ENCODE measurements at regions not wholly inside any gene's neighbourhood (a gene's known extent, or its start where the extent isn't known, plus 50 kb on each side); places are given as distances from the start of the nearest gene placed in this dataset.

GRCh38 chr13:107847406-107847805, 367.9 kb downstream of the LIG4 start (continued):
- no peak for TF ChIP-seq TSHZ2 (CRISPR knock-in tag; IDR thresholded peaks at IDR 0.05)
- no peak for TF ChIP-seq BACH2 (CRISPR knock-in tag; IDR thresholded peaks at IDR 0.05; ENCODE audit: borderline replicate concordance)
- no peak for TF ChIP-seq ZFP30 (CRISPR knock-in tag; IDR thresholded peaks at IDR 0.05)

- ATAC-seq = peak; percentile 55
- no peak for TF ChIP-seq TOX (CRISPR knock-in tag; IDR thresholded peaks at IDR 0.05; ENCODE audit: borderline replicate concordance)
- no peak for TF ChIP-seq ZNF565 (CRISPR knock-in tag; conservative IDR thresholded peaks at IDR 0.05; ENCODE audit: low read depth)
- peak; percentile 23; the same call in 1 of the 2 replicates for TF ChIP-seq PATZ1 (CRISPR knock-in tag; IDR thresholded peaks at IDR 0.05; ENCODE audit: borderline replicate concordance)
- peak; percentile 94 for TF ChIP-seq ZC3H10 (CRISPR knock-in tag; IDR thresholded peaks at IDR 0.05)
- TF ChIP-seq CREB5 (CRISPR knock-in tag; IDR thresholded peaks at IDR 0.05; ENCODE audit: low read depth) = peak; percentile 46; the same call in 1 of the 2 replicates
- TF ChIP-seq OSR1 (CRISPR knock-in tag; IDR thresholded peaks at IDR 0.05) = no peak
- TF ChIP-seq SNAI2 (CRISPR knock-in tag; IDR thresholded peaks at IDR 0.05) = 0 out of 2 replicates have a peak, but pooled peaks have one; percentile 27
- TF ChIP-seq ISL1 (CRISPR knock-in tag; IDR thresholded peaks at IDR 0.05) = peak; percentile 96
Observed at GRCh38 chr13:107846642-107847041, 368.7 kb downstream of the LIG4 start.

- TF ChIP-seq ARNTL (CRISPR knock-in tag; IDR thresholded peaks at IDR 0.05; ENCODE audit: borderline replicate concordance, low read depth) = no peak
- no peak for TF ChIP-seq OSR1 (CRISPR knock-in tag; IDR thresholded peaks at IDR 0.05)
- TF ChIP-seq ZNF8 (CRISPR knock-in tag; IDR thresholded peaks at IDR 0.05) = no peak
- ATAC-seq = no peak
Observed at GRCh38 chr13:107845911-107846310, 369.4 kb downstream of the LIG4 start.

- no peak for TF ChIP-seq ZNF8 (CRISPR knock-in tag; IDR thresholded peaks at IDR 0.05)
- no peak for TF ChIP-seq CSRNP3 (CRISPR knock-in tag; IDR thresholded peaks at IDR 0.05)
- no peak for TF ChIP-seq PPARA (CRISPR knock-in tag; IDR thresholded peaks at IDR 0.05; ENCODE audit: borderline replicate concordance)
- TF ChIP-seq ESRRG (CRISPR knock-in tag; IDR thresholded peaks at IDR 0.05) = no peak
- no peak for TF ChIP-seq OSR1 (CRISPR knock-in tag; IDR thresholded peaks at IDR 0.05)
- TF ChIP-seq GLIS3 (CRISPR knock-in tag; IDR thresholded peaks at IDR 0.05) = no peak
- TF ChIP-seq CREB5 (CRISPR knock-in tag; IDR thresholded peaks at IDR 0.05; ENCODE audit: low read depth) = no peak
- TF ChIP-seq ZFP30 (CRISPR knock-in tag; IDR thresholded peaks at IDR 0.05) = no peak
- TF ChIP-seq POU6F1 (CRISPR knock-in tag; IDR thresholded peaks at IDR 0.05; ENCODE audit: borderline replicate concordance, low read depth) = no peak
- no peak for TF ChIP-seq ZFP3 (CRISPR knock-in tag; IDR thresholded peaks at IDR 0.05)
- no peak for TF ChIP-seq ZC3H10 (CRISPR knock-in tag; IDR thresholded peaks at IDR 0.05)
- no peak for TF ChIP-seq RARB (CRISPR knock-in tag; IDR thresholded peaks at IDR 0.05)
- no peak for TF ChIP-seq SNAI2 (CRISPR knock-in tag; IDR thresholded peaks at IDR 0.05)
- TF ChIP-seq ZNF565 (CRISPR knock-in tag; conservative IDR thresholded peaks at IDR 0.05; ENCODE audit: low read depth) = no peak
- no peak for TF ChIP-seq PATZ1 (CRISPR knock-in tag; IDR thresholded peaks at IDR 0.05; ENCODE audit: borderline replicate concordance)
- TF ChIP-seq ARNTL (CRISPR knock-in tag; IDR thresholded peaks at IDR 0.05; ENCODE audit: borderline replicate concordance, low read depth) = no peak
- no peak for TF ChIP-seq CSDC2 (CRISPR knock-in tag; IDR thresholded peaks at IDR 0.05)
- no peak for ATAC-seq
Observed at GRCh38 chr13:107843681-107844080, 371.7 kb downstream of the LIG4 start.
